ENCODE measurements at regions not wholly inside any gene's neighbourhood (a gene's known extent, or its start where the extent isn't known, plus 50 kb on each side); places are given as distances from the start of the nearest gene placed in this dataset.

DNA sequence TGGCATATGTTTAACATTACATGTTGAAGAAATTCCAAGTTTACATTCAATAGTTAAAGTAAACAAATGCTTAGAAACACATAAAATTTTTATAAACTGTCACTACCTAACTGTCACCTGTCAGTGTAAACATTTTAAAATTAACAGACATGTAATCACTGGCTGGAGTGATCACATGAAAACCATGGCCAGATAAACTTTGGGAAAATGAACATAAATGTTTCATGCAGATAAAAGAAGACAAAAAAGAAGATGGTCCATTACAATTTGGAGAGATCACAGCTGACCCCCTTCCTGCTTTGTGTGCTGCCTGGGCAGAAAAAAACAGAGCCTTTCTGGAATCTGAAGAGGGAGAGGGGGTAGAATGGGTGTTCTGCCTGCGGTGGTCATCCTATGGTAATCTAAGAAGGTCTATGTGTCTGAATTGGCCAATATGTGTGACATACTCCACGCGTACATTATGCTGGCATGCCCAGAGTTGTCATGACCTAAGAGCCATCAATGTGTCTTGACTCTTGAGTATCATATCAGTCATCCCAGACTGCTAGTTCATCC is 57.5 kb upstream of the MEOX2 start:
- TF ChIP-seq, protein P1, sequence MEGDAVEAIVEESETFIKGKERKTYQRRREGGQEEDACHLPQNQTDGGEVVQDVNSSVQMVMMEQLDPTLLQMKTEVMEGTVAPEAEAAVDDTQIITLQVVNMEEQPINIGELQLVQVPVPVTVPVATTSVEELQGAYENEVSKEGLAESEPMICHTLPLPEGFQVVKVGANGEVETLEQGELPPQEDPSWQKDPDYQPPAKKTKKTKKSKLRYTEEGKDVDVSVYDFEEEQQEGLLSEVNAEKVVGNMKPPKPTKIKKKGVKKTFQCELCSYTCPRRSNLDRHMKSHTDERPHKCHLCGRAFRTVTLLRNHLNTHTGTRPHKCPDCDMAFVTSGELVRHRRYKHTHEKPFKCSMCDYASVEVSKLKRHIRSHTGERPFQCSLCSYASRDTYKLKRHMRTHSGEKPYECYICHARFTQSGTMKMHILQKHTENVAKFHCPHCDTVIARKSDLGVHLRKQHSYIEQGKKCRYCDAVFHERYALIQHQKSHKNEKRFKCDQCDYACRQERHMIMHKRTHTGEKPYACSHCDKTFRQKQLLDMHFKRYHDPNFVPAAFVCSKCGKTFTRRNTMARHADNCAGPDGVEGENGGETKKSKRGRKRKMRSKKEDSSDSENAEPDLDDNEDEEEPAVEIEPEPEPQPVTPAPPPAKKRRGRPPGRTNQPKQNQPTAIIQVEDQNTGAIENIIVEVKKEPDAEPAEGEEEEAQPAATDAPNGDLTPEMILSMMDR (IDR thresholded peaks at IDR 0.05), result no peak
- TF ChIP-seq POLR2A (IDR thresholded peaks at IDR 0.05), result no peak
